ENCODE measurements at regions not wholly inside any gene's neighbourhood (a gene's known extent, or its start where the extent isn't known, plus 50 kb on each side); places are given as distances from the start of the nearest gene placed in this dataset.
"Not testable (repeated sequence)": the region's sequence is repeated elsewhere in the genome, so short reads cannot be mapped to it uniquely, and the experiment has no call there.

GRCh38 chr3:11739706-11740105, 96.0 kb upstream of the VGLL4 start:
- peaks cover 1% of the 10 kb centered on the region for H3K27me3 Mint-ChIP-seq
- H3K27ac Mint-ChIP-seq = no peak overlapping the region
- intact Hi-C loops (cut with micrococcal nuclease) = no loop called here
- DNase-seq = no peak
- H3K4me1 Mint-ChIP-seq = no peaks in the 10 kb centered on the region
- no peak overlapping the region for H3K4me3 Mint-ChIP-seq
- H3K9me3 Mint-ChIP-seq = no peaks in the 10 kb centered on the region
- no peaks in the 10 kb centered on the region for H3K36me3 Mint-ChIP-seq (ENCODE audit: low read depth)

- Mint-ChIP-seq H3K4me1 (no peaks in the 10 kb centered on the region), H3K36me3 (ENCODE audit: low read depth) (no peaks in the 10 kb centered on the region), H3K27me3 (peaks cover 1% of the 10 kb centered on the region), H3K4me3 (no peak overlapping the region), H3K9me3 (no peaks in the 10 kb centered on the region), H3K27ac (no peak overlapping the region)
- DNase-seq = no peak
- intact Hi-C loops (cut with micrococcal nuclease) = no loop called here
Observed at GRCh38 chr3:11739123-11739522, 95.4 kb upstream of the VGLL4 start.

GRCh38 chr3:11737742-11738141, 94.0 kb upstream of the VGLL4 start:
- Mint-ChIP-seq H3K36me3 (ENCODE audit: low read depth) (no peaks in the 10 kb centered on the region), H3K4me1 (no peaks in the 10 kb centered on the region), H3K27ac (no peak overlapping the region), H3K4me3 (no peak overlapping the region), H3K9me3 (no peaks in the 10 kb centered on the region), H3K27me3 (peaks cover 1% of the 10 kb centered on the region)
- no peak for DNase-seq
- intact Hi-C loops (cut with micrococcal nuclease) = no loop called here

- no peak for DNase-seq
- intact Hi-C loops (cut with micrococcal nuclease) = no loop called here
- Mint-ChIP-seq H3K9me3 (no peaks in the 10 kb centered on the region), H3K4me1 (no peaks in the 10 kb centered on the region), H3K27me3 (peaks cover 4% of the 10 kb centered on the region), H3K4me3 (no peak overlapping the region), H3K36me3 (ENCODE audit: low read depth) (no peaks in the 10 kb centered on the region), H3K27ac (no peak overlapping the region)
Observed at GRCh38 chr3:11736136-11736833, 92.6 kb upstream of the VGLL4 start.

- Mint-ChIP-seq H3K27ac (no peak overlapping the region), H3K4me3 (no peak overlapping the region), H3K36me3 (ENCODE audit: low read depth) (no peaks in the 10 kb centered on the region), H3K4me1 (no peaks in the 10 kb centered on the region), H3K9me3 (no peaks in the 10 kb centered on the region), H3K27me3 (peaks cover 4% of the 10 kb centered on the region)
- intact Hi-C loops (cut with micrococcal nuclease) = no loop called here
- DNase-seq = no peak
Observed at GRCh38 chr3:11735638-11736037, 91.9 kb upstream of the VGLL4 start.

- DNase-seq; intact Hi-C loops (cut with micrococcal nuclease); H3K4me3 Mint-ChIP-seq; H3K9me3 Mint-ChIP-seq; H3K27me3 Mint-ChIP-seq; H3K4me1 Mint-ChIP-seq; H3K27ac Mint-ChIP-seq; H3K36me3 Mint-ChIP-seq (ENCODE audit: low read depth): not testable (repeated sequence)
Observed at GRCh38 chr3:11735111-11735510, 91.4 kb upstream of the VGLL4 start.

- Mint-ChIP-seq H3K27me3 (peaks cover 4% of the 10 kb centered on the region), H3K27ac (no peak overlapping the region), H3K4me1 (no peaks in the 10 kb centered on the region), H3K9me3 (no peaks in the 10 kb centered on the region), H3K36me3 (ENCODE audit: low read depth) (no peaks in the 10 kb centered on the region), H3K4me3 (no peak overlapping the region)
- DNase-seq = no peak
- intact Hi-C loops (cut with micrococcal nuclease) = no loop called here
Observed at GRCh38 chr3:11733914-11734313, 90.2 kb upstream of the VGLL4 start.

GRCh38 chr3:11727207-11727606, 83.5 kb upstream of the VGLL4 start:
- Mint-ChIP-seq H3K36me3 (ENCODE audit: low read depth) (no peaks in the 10 kb centered on the region), H3K27ac (no peak overlapping the region), H3K27me3 (peaks cover 20% of the 10 kb centered on the region), H3K4me1 (peaks cover 3% of the 10 kb centered on the region), H3K9me3 (no peaks in the 10 kb centered on the region), H3K4me3 (no peak overlapping the region)
- intact Hi-C loops (cut with micrococcal nuclease) = loop anchor here (10.0 kb wide), 1 partner anchor 78 kb away; no protein-coding TSS in a partner anchor
- no peak for DNase-seq

- H3K36me3 Mint-ChIP-seq (ENCODE audit: low read depth) = no peaks in the 10 kb centered on the region
- intact Hi-C loops (cut with micrococcal nuclease) = loop anchor here (10.0 kb wide), 1 partner anchor 79 kb away; no protein-coding TSS in a partner anchor
- H3K4me3 Mint-ChIP-seq = no peak overlapping the region
- peaks cover 29% of the 10 kb centered on the region for H3K27me3 Mint-ChIP-seq
- H3K27ac Mint-ChIP-seq = no peak overlapping the region
- H3K9me3 Mint-ChIP-seq = no peaks in the 10 kb centered on the region
- H3K4me1 Mint-ChIP-seq = peaks cover 3% of the 10 kb centered on the region
- DNase-seq = no peak
Observed at GRCh38 chr3:11726146-11726545, 82.4 kb upstream of the VGLL4 start.

GRCh38 chr3:11725340-11725641, 81.6 kb upstream of the VGLL4 start:
- not testable (repeated sequence) for H3K4me3 Mint-ChIP-seq; H3K9me3 Mint-ChIP-seq; H3K36me3 Mint-ChIP-seq (ENCODE audit: low read depth); DNase-seq; H3K27ac Mint-ChIP-seq
- Mint-ChIP-seq H3K4me1 (peaks cover 10% of the 10 kb centered on the region), H3K27me3 (peaks cover 38% of the 10 kb centered on the region)
- intact Hi-C loops (cut with micrococcal nuclease) = loop anchor here (10.0 kb wide), 1 partner anchor 80 kb away; no protein-coding TSS in a partner anchor

GRCh38 chr3:11724615-11725339, 81.1 kb upstream of the VGLL4 start:
- intact Hi-C loops (cut with micrococcal nuclease) = loop anchor here (10.0 kb wide), 1 partner anchor 80 kb away; no protein-coding TSS in a partner anchor
- no peak overlapping the region for H3K27ac Mint-ChIP-seq

GRCh38 chr3:11721479-11721878, 77.8 kb upstream of the VGLL4 start:
- peaks cover 2% of the 10 kb centered on the region for H3K36me3 Mint-ChIP-seq (ENCODE audit: low read depth)
- H3K4me3 Mint-ChIP-seq = no peak overlapping the region
- peaks cover 40% of the 10 kb centered on the region for H3K27me3 Mint-ChIP-seq
- DNase-seq = no peak
- intact Hi-C loops (cut with micrococcal nuclease) = loop anchor here (10.0 kb wide), 1 partner anchor 83 kb away; no protein-coding TSS in a partner anchor
- no peak overlapping the region for H3K27ac Mint-ChIP-seq
- H3K4me1 Mint-ChIP-seq = peaks cover 22% of the 10 kb centered on the region
- no peaks in the 10 kb centered on the region for H3K9me3 Mint-ChIP-seq

More at GRCh38 chr3:11724615-11725339, 81.1 kb upstream of the VGLL4 start:
- Mint-ChIP-seq H3K4me3 (no peak overlapping the region), H3K4me1 (peaks cover 10% of the 10 kb centered on the region), H3K9me3 (no peaks in the 10 kb centered on the region), H3K36me3 (ENCODE audit: low read depth) (no peaks in the 10 kb centered on the region), H3K27me3 (peaks cover 38% of the 10 kb centered on the region)
- no peak for DNase-seq

GRCh38 chr3:11720917-11721411, 77.2 kb upstream of the VGLL4 start:
- no peak for DNase-seq
- H3K36me3 Mint-ChIP-seq (ENCODE audit: low read depth) = peaks cover 2% of the 10 kb centered on the region
- peaks cover 23% of the 10 kb centered on the region for H3K4me1 Mint-ChIP-seq
- H3K4me3 Mint-ChIP-seq = peak overlapping the region; percentile 91
- peaks cover 37% of the 10 kb centered on the region for H3K27me3 Mint-ChIP-seq
- no peaks in the 10 kb centered on the region for H3K9me3 Mint-ChIP-seq
- intact Hi-C loops (cut with micrococcal nuclease) = loop anchor here (10.0 kb wide), 1 partner anchor 84 kb away; no protein-coding TSS in a partner anchor
- H3K27ac Mint-ChIP-seq = no peak overlapping the region

- Mint-ChIP-seq H3K4me1 (peaks cover 23% of the 10 kb centered on the region), H3K4me3 (peak overlapping the region; percentile 91), H3K36me3 (ENCODE audit: low read depth) (peaks cover 2% of the 10 kb centered on the region), H3K9me3 (no peaks in the 10 kb centered on the region), H3K27me3 (peaks cover 33% of the 10 kb centered on the region), H3K27ac (peak overlapping the region; percentile 84)
- peak; percentile 81 for DNase-seq
- intact Hi-C loops (cut with micrococcal nuclease) = loop anchor here (10.0 kb wide), 1 partner anchor 84 kb away; no protein-coding TSS in a partner anchor
Observed at GRCh38 chr3:11720304-11720898, 76.7 kb upstream of the VGLL4 start.
